Endothelial cell of umbilical vein (primary cell): ENCODE measurements at regions not wholly inside any gene's neighbourhood (a gene's known extent, or its start where the extent isn't known, plus 50 kb on each side); places are given as distances from the start of the nearest gene placed in this dataset.

Experiments
- CTCF ChIP-seq, 2 donors: IDR thresholded peaks; 1 replicate in 1 of 2; 2 replicates in 1 of 2; pipeline ENCODE4 v1.5.1; 2011; ENCODE audit warnings: low read length in 2 of 2, mild to moderate bottlenecking in 2 of 2, moderate library complexity in 2 of 2, control low read depth in 1 of 2, inconsistent platforms in 1 of 2, low read depth in 1 of 2; ENCODE audit not compliant: insufficient read depth in 1 of 2; ENCODE audit errors: extremely low read depth in 1 of 2
- EZH2 ChIP-seq: IDR thresholded peaks from 2 replicates; pipeline ENCODE4 v1.6.1; 2012; ENCODE audit warnings: borderline replicate concordance, low read depth, mild to moderate bottlenecking, moderate library complexity, low read length, inconsistent platforms; ENCODE audit not compliant: severe bottlenecking
- JUN ChIP-seq: IDR thresholded peaks from 2 replicates; pipeline ENCODE4 v1.6.1; 2011; ENCODE audit warnings: borderline replicate concordance, low read depth; ENCODE audit not compliant: insufficient read length, insufficient read depth
- MAX ChIP-seq: IDR thresholded peaks from 2 replicates; pipeline ENCODE4 v1.6.1; 2011; ENCODE audit not compliant: insufficient read depth, insufficient read length
- MYC ChIP-seq: IDR thresholded peaks from one replicate; pipeline ENCODE4 v1.6.1; 2011; ENCODE audit warnings: mild to moderate bottlenecking, low read depth, low read length
- POLR2A ChIP-seq: IDR thresholded peaks from 2 replicates; pipeline ENCODE4 v1.6.1; 2012; ENCODE audit warnings: low read depth, mild to moderate bottlenecking, control low read depth, low read length
- POLR2AphosphoS5 ChIP-seq: IDR thresholded peaks from 2 replicates; pipeline ENCODE4 v1.6.1; 2012; ENCODE audit warnings: low read depth, mild to moderate bottlenecking, control low read depth, low read length, moderate library complexity; ENCODE audit not compliant: insufficient read depth

- TF ChIP-seq POLR2A (no peak), CTCF (IDR thresholded peaks at IDR 0.05; ENCODE audit: extremely low read depth in 1 of 2, insufficient read depth in 1 of 2, low read depth in 1 of 2, low read length in 2 of 2) (no peak), POLR2AphosphoS5 (no peak), EZH2 (no peak), MYC (no peak), MAX (no peak), JUN (no peak)
Measured at GRCh38 chr1:199549421-199549820, 478.1 kb upstream of the NR5A2 start.
